Ascending aorta (tissue), 2 donors: ENCODE measurements at regions not wholly inside any gene's neighbourhood (a gene's known extent, or its start where the extent isn't known, plus 50 kb on each side); places are given as distances from the start of the nearest gene placed in this dataset.
"Not testable (repeated sequence)": the region's sequence is repeated elsewhere in the genome, so short reads cannot be mapped to it uniquely, and the experiment has no call there.

ENCODE experiments used
- DNase-seq, 2 donors: peaks; one replicate each; pipeline ENCODE4 v3.0.0-alpha.2; 2019; ENCODE audit warnings: low spot score in 2 of 2
- H3K27ac ChIP-seq, 2 donors: fragments of 200-600 bp; sonication (generic); one replicate each; pipeline ENCODE4 v1.5.1; 2016 to 2017; ENCODE audit warnings: mild to moderate bottlenecking in 1 of 2
- H3K27me3 ChIP-seq: fragments of 200-600 bp; sonication (generic); one replicate; pipeline ENCODE4 v1.5.1; 2017
- H3K36me3 ChIP-seq, 2 donors: fragments of 200-600 bp; sonication (generic); one replicate each; pipeline ENCODE4 v1.5.1; 2016
- H3K4me1 ChIP-seq, 2 donors: fragments of 200-600 bp; sonication (generic); one replicate each; pipeline ENCODE4 v1.5.1; 2016 to 2017; ENCODE audit warnings: mild to moderate bottlenecking in 1 of 2
- H3K4me3 ChIP-seq, 2 donors: fragments of 200-600 bp; sonication (generic); one replicate each; pipeline ENCODE4 v1.5.1; 2016 to 2017; ENCODE audit warnings: mild to moderate bottlenecking in 1 of 2
- H3K9me3 ChIP-seq, 2 donors: fragments of 200-600 bp; sonication (generic); one replicate each; pipeline ENCODE4 v1.5.1; 2016
- intact Hi-C: fragments of 100-400 bp; cut with DNase I; formaldehyde crosslinking; loops from one replicate; pipeline ENCODE4 v1.15.1; 2023
- TF ChIP-seq, protein P1 (sequence below), 3 experiments: fragments of 200-600 bp in 2 of 3; fragments of 450-650 bp in 1 of 3; sonication (generic) in 2 of 3; IDR thresholded peaks; one replicate each; pipeline ENCODE4 v1.5.1; 2016 to 2019; ENCODE audit warnings: antibody characterized with exemption in 3 of 3, mild to moderate bottlenecking in 1 of 3, moderate library complexity in 1 of 3

DNA sequence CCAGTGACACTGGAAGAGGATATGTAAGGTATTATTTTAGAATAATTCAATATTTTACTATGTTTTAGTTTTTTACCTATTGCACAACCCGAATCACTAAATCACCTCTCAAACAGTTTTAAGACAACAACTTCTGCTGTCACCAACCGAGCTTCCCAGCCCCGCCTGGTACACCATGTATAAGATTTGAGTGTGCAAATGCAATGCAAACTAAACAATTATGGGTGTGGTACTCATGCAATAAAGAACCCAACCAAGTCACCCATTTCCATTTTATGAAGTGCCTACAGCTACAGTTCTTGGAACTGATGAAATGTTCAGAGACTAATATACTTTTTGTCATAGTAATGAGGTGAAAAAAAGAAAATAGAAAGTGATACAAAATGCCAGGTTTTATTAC, 256.2 kb downstream of the TAFA4 start:
- H3K27me3 ChIP-seq = no peaks in the 10 kb centered on the region
- TF ChIP-seq, protein P1, sequence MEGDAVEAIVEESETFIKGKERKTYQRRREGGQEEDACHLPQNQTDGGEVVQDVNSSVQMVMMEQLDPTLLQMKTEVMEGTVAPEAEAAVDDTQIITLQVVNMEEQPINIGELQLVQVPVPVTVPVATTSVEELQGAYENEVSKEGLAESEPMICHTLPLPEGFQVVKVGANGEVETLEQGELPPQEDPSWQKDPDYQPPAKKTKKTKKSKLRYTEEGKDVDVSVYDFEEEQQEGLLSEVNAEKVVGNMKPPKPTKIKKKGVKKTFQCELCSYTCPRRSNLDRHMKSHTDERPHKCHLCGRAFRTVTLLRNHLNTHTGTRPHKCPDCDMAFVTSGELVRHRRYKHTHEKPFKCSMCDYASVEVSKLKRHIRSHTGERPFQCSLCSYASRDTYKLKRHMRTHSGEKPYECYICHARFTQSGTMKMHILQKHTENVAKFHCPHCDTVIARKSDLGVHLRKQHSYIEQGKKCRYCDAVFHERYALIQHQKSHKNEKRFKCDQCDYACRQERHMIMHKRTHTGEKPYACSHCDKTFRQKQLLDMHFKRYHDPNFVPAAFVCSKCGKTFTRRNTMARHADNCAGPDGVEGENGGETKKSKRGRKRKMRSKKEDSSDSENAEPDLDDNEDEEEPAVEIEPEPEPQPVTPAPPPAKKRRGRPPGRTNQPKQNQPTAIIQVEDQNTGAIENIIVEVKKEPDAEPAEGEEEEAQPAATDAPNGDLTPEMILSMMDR (IDR thresholded peaks at IDR 0.05) = no peak
- H3K9me3 ChIP-seq = no peaks in the 10 kb centered on the region
- intact Hi-C loops = no loop called here
- H3K4me3 ChIP-seq = no peak overlapping the region
- H3K27ac ChIP-seq = no peak overlapping the region
- no peaks in the 10 kb centered on the region for H3K4me1 ChIP-seq
- DNase-seq = no peak
- H3K36me3 ChIP-seq = no peaks in the 10 kb centered on the region

DNA sequence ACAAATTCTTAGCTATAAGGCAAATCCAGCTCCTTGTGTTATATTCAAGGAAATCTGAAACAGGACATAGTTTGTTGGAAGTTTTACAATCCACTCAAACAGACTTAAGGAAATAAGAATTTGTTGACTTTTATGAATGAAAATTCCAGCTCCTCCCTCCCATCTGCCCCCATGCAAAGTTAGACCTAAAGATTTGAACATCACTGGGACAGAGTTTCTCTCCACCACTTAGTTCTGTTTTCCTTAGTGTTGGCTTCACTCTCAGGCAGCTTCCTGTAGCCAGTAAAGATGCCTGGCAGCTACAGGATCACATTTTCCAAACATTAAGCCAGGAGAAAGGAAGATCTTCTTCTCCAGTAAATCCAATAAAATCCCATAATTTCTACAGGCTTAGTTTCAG, 265.0 kb downstream of the TAFA4 start:
- Histone ChIP-seq H3K4me3 (no peak overlapping the region), H3K36me3 (no peaks in the 10 kb centered on the region), H3K9me3 (no peaks in the 10 kb centered on the region), H3K27ac (peak overlapping the region in 1 of 2 donors; percentile 63), H3K27me3 (no peaks in the 10 kb centered on the region), H3K4me1 (peaks cover 0 to 13% of the 10 kb centered on the region in 2 donors)
- TF ChIP-seq, protein P1 (IDR thresholded peaks at IDR 0.05) = no peak
- DNase-seq = no peak
- intact Hi-C loops = no loop called here

GRCh38 chr3:68666429-68667136, 265.8 kb downstream of the TAFA4 start:
- no peak overlapping the region for H3K4me3 ChIP-seq
- peak overlapping the region in 1 of 2 donors; percentile 63 for H3K27ac ChIP-seq
- H3K27me3 ChIP-seq = no peaks in the 10 kb centered on the region
- H3K4me1 ChIP-seq = peaks cover 0 to 13% of the 10 kb centered on the region in 2 donors
- H3K9me3 ChIP-seq = no peaks in the 10 kb centered on the region
- no peak for DNase-seq
- TF ChIP-seq, protein P1 (IDR thresholded peaks at IDR 0.05) = no peak
- H3K36me3 ChIP-seq = no peaks in the 10 kb centered on the region
- intact Hi-C loops = no loop called here

GRCh38 chr3:68664276-68664675, 268.1 kb downstream of the TAFA4 start:
- Histone ChIP-seq H3K36me3 (no peaks in the 10 kb centered on the region), H3K4me1 (peaks cover 0 to 13% of the 10 kb centered on the region in 2 donors), H3K27ac (peak overlapping the region; percentile 35 to 50), H3K9me3 (no peaks in the 10 kb centered on the region), H3K4me3 (no peak overlapping the region), H3K27me3 (no peaks in the 10 kb centered on the region)
- no peak for DNase-seq
- TF ChIP-seq, protein P1 (IDR thresholded peaks at IDR 0.05) = no peak
- intact Hi-C loops = no loop called here

DNA sequence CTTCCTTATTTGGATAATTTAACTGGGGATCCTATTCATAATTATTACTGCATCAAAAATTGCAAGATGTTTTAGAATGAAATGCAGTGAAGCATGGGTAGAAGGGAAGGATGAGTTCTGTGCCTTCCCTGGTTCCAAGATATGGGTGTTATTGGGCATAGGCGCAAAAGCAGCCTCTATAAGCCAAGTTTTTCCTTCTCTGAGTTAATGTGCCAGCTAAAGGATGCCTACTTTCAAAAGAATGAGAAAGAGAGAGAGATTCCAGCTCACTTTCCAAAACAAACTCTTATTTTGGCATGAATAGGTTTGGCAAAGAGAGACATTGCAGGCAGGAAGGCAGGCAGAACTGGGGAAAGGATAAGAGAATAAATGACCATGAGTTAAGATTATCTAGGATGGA, 270.2 kb downstream of the TAFA4 start:
- H3K27ac ChIP-seq = peak overlapping the region in 1 of 2 donors; percentile 20
- no peak overlapping the region for H3K4me3 ChIP-seq
- no peaks in the 10 kb centered on the region for H3K9me3 ChIP-seq
- TF ChIP-seq, protein P1 (IDR thresholded peaks at IDR 0.05) = no peak
- no peak for DNase-seq
- intact Hi-C loops = no loop called here
- H3K4me1 ChIP-seq = peaks cover 0 to 8% of the 10 kb centered on the region in 2 donors
- H3K27me3 ChIP-seq = no peaks in the 10 kb centered on the region
- H3K36me3 ChIP-seq = no peaks in the 10 kb centered on the region

GRCh38 chr3:68650657-68651056, 281.7 kb downstream of the TAFA4 start:
- H3K9me3 ChIP-seq, H3K36me3 ChIP-seq, DNase-seq, H3K27me3 ChIP-seq, intact Hi-C loops, H3K4me1 ChIP-seq, H3K4me3 ChIP-seq, H3K27ac ChIP-seq: not testable (repeated sequence)
